A204.1 (cell line): ENCODE measurements at regions not wholly inside any gene's neighbourhood (a gene's known extent, or its start where the extent isn't known, plus 50 kb on each side); places are given as distances from the start of the nearest gene placed in this dataset.

ENCODE experiments used
- FAIRE-seq: peaks from 2 replicates; lab custom pipeline; 2012; peaks lifted over from hg19 to GRCh38; lab: Jason Lieb, UNC

GRCh38 chr12:127555071-127555470, 711.9 kb upstream of the TMEM132C start:
- FAIRE-seq = no peak

- no peak for FAIRE-seq
These were observed 710.6 kb upstream of the TMEM132C start for GRCh38 chr12:127556231-127556886.

- FAIRE-seq = no peak
These were observed 708.6 kb upstream of the TMEM132C start for GRCh38 chr12:127558361-127558760.

- no peak for FAIRE-seq
These were observed 707.5 kb upstream of the TMEM132C start for GRCh38 chr12:127559349-127560040.

GRCh38 chr12:127560041-127560478, 706.9 kb upstream of the TMEM132C start:
- FAIRE-seq = no peak

GRCh38 chr12:127562816-127563215, 704.2 kb upstream of the TMEM132C start:
- FAIRE-seq = no peak

GRCh38 chr12:127565241-127565640, 701.7 kb upstream of the TMEM132C start:
- no peak for FAIRE-seq

- no peak for FAIRE-seq
These were observed 699.4 kb upstream of the TMEM132C start for GRCh38 chr12:127567531-127567930.

- no peak for FAIRE-seq
These were observed 696.6 kb upstream of the TMEM132C start for GRCh38 chr12:127570387-127570786.

GRCh38 chr12:127570793-127571360, 696.1 kb upstream of the TMEM132C start:
- no peak for FAIRE-seq

- no peak for FAIRE-seq
These were observed 695.4 kb upstream of the TMEM132C start for GRCh38 chr12:127571578-127571977.

GRCh38 chr12:127579446-127579845, 687.5 kb upstream of the TMEM132C start:
- FAIRE-seq = no peak

- FAIRE-seq = no peak
These were observed 684.9 kb upstream of the TMEM132C start for GRCh38 chr12:127582074-127582473.

- FAIRE-seq = no peak
These were observed 683.9 kb upstream of the TMEM132C start for GRCh38 chr12:127583041-127583440.

GRCh38 chr12:127588249-127588648, 678.7 kb upstream of the TMEM132C start:
- FAIRE-seq = no peak

GRCh38 chr12:127589541-127589940, 677.4 kb upstream of the TMEM132C start:
- FAIRE-seq = no peak

GRCh38 chr12:127590868-127591267, 676.1 kb upstream of the TMEM132C start:
- FAIRE-seq = no peak

GRCh38 chr12:127592245-127592644, 674.7 kb upstream of the TMEM132C start:
- no peak for FAIRE-seq

- FAIRE-seq = no peak
These were observed 672.5 kb upstream of the TMEM132C start for GRCh38 chr12:127594351-127594970.

GRCh38 chr12:127595506-127595905, 671.5 kb upstream of the TMEM132C start:
- no peak for FAIRE-seq

- no peak for FAIRE-seq
These were observed 670.1 kb upstream of the TMEM132C start for GRCh38 chr12:127596891-127597290.

- FAIRE-seq = no peak
These were observed 667.5 kb upstream of the TMEM132C start for GRCh38 chr12:127599436-127599835.

GRCh38 chr12:127600211-127600610, 666.8 kb upstream of the TMEM132C start:
- FAIRE-seq = no peak
